ENCODE measurements at regions not wholly inside any gene's neighbourhood (a gene's known extent, or its start where the extent isn't known, plus 50 kb on each side); places are given as distances from the start of the nearest gene placed in this dataset.
"Not testable (repeated sequence)": the region's sequence is repeated elsewhere in the genome, so short reads cannot be mapped to it uniquely, and the experiment has no call there.

GRCh38 chr22:19662049-19662684, 52.1 kb upstream of the SEPTIN5 start:
- TF ChIP-seq CTCF (conservative IDR thresholded peaks at IDR 0.05; ENCODE audit: low read length); EZH2phosphoT487 (IDR thresholded peaks at IDR 0.05; ENCODE audit: borderline replicate concordance, low read depth, low read length): not testable (repeated sequence)

All from OCI-LY7 (cell line).